MCF 10A (cell line): ENCODE measurements at regions not wholly inside any gene's neighbourhood (a gene's known extent, or its start where the extent isn't known, plus 50 kb on each side); places are given as distances from the start of the nearest gene placed in this dataset.

Source experiments
- BruUV-seq: library from RNA; stranded (reverse); fragments of 400-500 nt; replicated peaks from 2 replicates; lab custom pipeline; 2021; lab: Mats Ljungman, UMichigan
- CTCF ChIA-PET: fragments of 300-600 bp; sonication (Branson Sonifier 250); formaldehyde crosslinking; extraction: SDS; loops from one replicate; lab custom pipeline; 2021; ENCODE audit warnings: antibody characterized with exemption, inconsistent platforms; lab: Yijun Ruan, JAX
- POLR2A ChIA-PET: fragments of 300-600, 350-650 bp; sonication (Branson Sonifier 250); formaldehyde crosslinking; extraction: SDS; loops from one replicate; lab custom pipeline; 2020; ENCODE audit warnings: antibody characterized with exemption, inconsistent platforms; lab: Yijun Ruan, JAX
- DNase-seq: peaks from one replicate; pipeline ENCODE4 v3.0.0-alpha.2; 2018; ENCODE audit not compliant: unreplicated experiment
- H3K27ac Mint-ChIP-seq: one replicate; pipeline ENCODE4 v1.8.0; 2022; ENCODE audit warnings: mild to moderate bottlenecking, low read depth, mixed read lengths; ENCODE audit not compliant: unreplicated experiment
- H3K27me3 Mint-ChIP-seq: one replicate; pipeline ENCODE4 v1.8.0; 2022; ENCODE audit warnings: mixed read lengths; ENCODE audit not compliant: insufficient read depth, unreplicated experiment
- H3K36me3 Mint-ChIP-seq: one replicate; pipeline ENCODE4 v1.8.0; 2022; ENCODE audit warnings: mild to moderate bottlenecking, moderate library complexity, mixed read lengths; ENCODE audit not compliant: insufficient read depth, unreplicated experiment
- H3K4me1 Mint-ChIP-seq: one replicate; pipeline ENCODE4 v1.8.0; 2022; ENCODE audit warnings: mixed read lengths; ENCODE audit not compliant: insufficient read depth, unreplicated experiment
- H3K4me3 Mint-ChIP-seq: one replicate; pipeline ENCODE4 v1.8.0; 2022; ENCODE audit warnings: mild to moderate bottlenecking, moderate library complexity, mixed read lengths; ENCODE audit not compliant: unreplicated experiment
- H3K9me3 Mint-ChIP-seq: one replicate; pipeline ENCODE4 v1.8.0; 2022; ENCODE audit warnings: mixed read lengths; ENCODE audit not compliant: unreplicated experiment
- CTCF ChIP-seq: fragments of 200-600 bp; IDR thresholded peaks from one replicate; pipeline ENCODE4 v1.8.0; 2022; ENCODE audit warnings: antibody characterized with exemption, mild to moderate bottlenecking; ENCODE audit not compliant: unreplicated experiment
- intact Hi-C: fragments of 100-400 bp; cut with micrococcal nuclease; formaldehyde crosslinking; loops from 2 replicates; pipeline ENCODE4 v1.14.1; 2022

- H3K27ac Mint-ChIP-seq = no peak overlapping the region
- no peaks in the 10 kb centered on the region for H3K36me3 Mint-ChIP-seq
- no peak for TF ChIP-seq CTCF
- no peaks in the 10 kb centered on the region for H3K9me3 Mint-ChIP-seq
- H3K4me3 Mint-ChIP-seq = no peak overlapping the region
- BruUV-seq = no TSS peak
- peaks cover 54% of the 10 kb centered on the region for H3K27me3 Mint-ChIP-seq
- ChIA-PET CTCF (interaction anchor here (1.2 kb wide), 1 partner anchor 11 kb away, joined by 4 read pairs; no protein-coding TSS in a partner anchor), POLR2A (interaction anchor here (0.7 to 0.8 kb wide), 2 partner anchors 16 to 391 kb away, joined by 3 read pairs; no protein-coding TSS in a partner anchor)
- H3K4me1 Mint-ChIP-seq = peaks cover 6% of the 10 kb centered on the region
- intact Hi-C loops = no loop called here
- peak; percentile 36 for DNase-seq
Measured at GRCh38 chr6:125361868-125362267, 60.1 kb upstream of the HDDC2 start.

GRCh38 chr6:125363039-125363823 is 61.5 kb upstream of the HDDC2 start:
- intact Hi-C loops = no loop called here
- TF ChIP-seq CTCF = no peak
- Mint-ChIP-seq H3K27me3 (peaks cover 67% of the 10 kb centered on the region), H3K36me3 (no peaks in the 10 kb centered on the region), H3K9me3 (no peaks in the 10 kb centered on the region), H3K4me3 (peak overlapping the region; percentile 31), H3K4me1 (peaks cover 6% of the 10 kb centered on the region), H3K27ac (no peak overlapping the region)
- no TSS peak for BruUV-seq
- POLR2A ChIA-PET = interaction anchor here (0.5 kb wide), 1 partner anchor 183 kb away, joined by 3 read pairs; no protein-coding TSS in a partner anchor
- peak; percentile 56 for DNase-seq
- CTCF ChIA-PET = interaction anchor here (0.5 to 1.0 kb wide), 2 partner anchors 33 to 50 kb away, joined by 3 to 4 read pairs; no protein-coding TSS in a partner anchor

- DNase-seq = no peak
- Mint-ChIP-seq H3K9me3 (no peaks in the 10 kb centered on the region), H3K27ac (no peak overlapping the region), H3K4me3 (no peak overlapping the region), H3K4me1 (peaks cover 6% of the 10 kb centered on the region), H3K36me3 (no peaks in the 10 kb centered on the region), H3K27me3 (peaks cover 73% of the 10 kb centered on the region)
- BruUV-seq = no TSS peak
- no peak for TF ChIP-seq CTCF
- POLR2A ChIA-PET = no interaction called here
- CTCF ChIA-PET = interaction anchor here (1.0 kb wide), 1 partner anchor 50 kb away, joined by 4 read pairs; no protein-coding TSS in a partner anchor
- intact Hi-C loops = no loop called here
Measured at GRCh38 chr6:125363824-125364165, 62.0 kb upstream of the HDDC2 start.

GRCh38 chr6:125365230-125365629 is 63.5 kb upstream of the HDDC2 start:
- Mint-ChIP-seq H3K27ac (no peak overlapping the region), H3K27me3 (peaks cover 87% of the 10 kb centered on the region), H3K9me3 (no peaks in the 10 kb centered on the region), H3K4me3 (no peak overlapping the region), H3K4me1 (peaks cover 6% of the 10 kb centered on the region), H3K36me3 (no peaks in the 10 kb centered on the region)
- DNase-seq = no peak
- POLR2A ChIA-PET = no interaction called here
- intact Hi-C loops = no loop called here
- TF ChIP-seq CTCF = no peak
- CTCF ChIA-PET = no interaction called here
- BruUV-seq = no TSS peak
